Hematopoietic multipotent progenitor cell treated with erythropoietin and hydrocortisone succinate and interleukin-3 and kit ligand, for 15 days (in vitro differentiated cells): ENCODE measurements at regions not wholly inside any gene's neighbourhood (a gene's known extent, or its start where the extent isn't known, plus 50 kb on each side); places are given as distances from the start of the nearest gene placed in this dataset.

Experiments
- DNase-seq: peaks from one replicate; pipeline ENCODE4 v3.0.0-alpha.2; 2015; ENCODE audit warnings: low spot score

GRCh38 chr5:89299998-89300397, 417.0 kb upstream of the MEF2C start:
- DNase-seq = no peak

- DNase-seq = no peak
These were observed 414.1 kb upstream of the MEF2C start for GRCh38 chr5:89297066-89297465.

GRCh38 chr5:89293810-89294209, 410.8 kb upstream of the MEF2C start:
- DNase-seq = no peak

- no peak for DNase-seq
These were observed 409.5 kb upstream of the MEF2C start for GRCh38 chr5:89292487-89292886.

- no peak for DNase-seq
These were observed 406.6 kb upstream of the MEF2C start for GRCh38 chr5:89289604-89290003.

- no peak for DNase-seq
These were observed 405.0 kb upstream of the MEF2C start for GRCh38 chr5:89287964-89288363.

- DNase-seq = no peak
These were observed 403.3 kb upstream of the MEF2C start for GRCh38 chr5:89286320-89286719.

- DNase-seq = no peak
These were observed 400.9 kb upstream of the MEF2C start for GRCh38 chr5:89283728-89284493.

- DNase-seq = no peak
These were observed 399.8 kb upstream of the MEF2C start for GRCh38 chr5:89282554-89283510.

GRCh38 chr5:89281766-89282553, 399.0 kb upstream of the MEF2C start:
- no peak for DNase-seq

- DNase-seq = no peak
These were observed 398.2 kb upstream of the MEF2C start for GRCh38 chr5:89281211-89281610.

- DNase-seq = no peak
These were observed 397.4 kb upstream of the MEF2C start for GRCh38 chr5:89280103-89281037.

- no peak for DNase-seq
These were observed 396.5 kb upstream of the MEF2C start for GRCh38 chr5:89279391-89280036.

- DNase-seq = no peak
These were observed 394.8 kb upstream of the MEF2C start for GRCh38 chr5:89277816-89278215.

- DNase-seq = no peak
These were observed 393.8 kb upstream of the MEF2C start for GRCh38 chr5:89276566-89277305.

- no peak for DNase-seq
These were observed 392.3 kb upstream of the MEF2C start for GRCh38 chr5:89275066-89275855.

- DNase-seq = no peak
These were observed 390.3 kb upstream of the MEF2C start for GRCh38 chr5:89273289-89273688.

- DNase-seq = no peak
These were observed 387.9 kb upstream of the MEF2C start for GRCh38 chr5:89270901-89271300.

GRCh38 chr5:89269721-89270120, 386.7 kb upstream of the MEF2C start:
- no peak for DNase-seq
